GM21529 (cell line): ENCODE measurements at regions not wholly inside any gene's neighbourhood (a gene's known extent, or its start where the extent isn't known, plus 50 kb on each side); places are given as distances from the start of the nearest gene placed in this dataset.

Experiments used
- ATAC-seq: cut with Tn5 transposase; IDR thresholded peaks from one replicate; pipeline ENCODE4 v1.9.1; 2021; ENCODE audit not compliant: unreplicated experiment

- ATAC-seq, result no peak
Observed at GRCh38 chr5:30856242-30856641, 337.2 kb upstream of the CDH6 start.

- ATAC-seq, result no peak
Observed at GRCh38 chr5:30853158-30853557, 340.3 kb upstream of the CDH6 start.

- ATAC-seq, result no peak
Observed at GRCh38 chr5:30850866-30851265, 342.6 kb upstream of the CDH6 start.

GRCh38 chr5:30849931-30850710 is 343.4 kb upstream of the CDH6 start:
- ATAC-seq, result no peak

GRCh38 chr5:30846171-30846570 is 347.3 kb upstream of the CDH6 start:
- no peak for ATAC-seq

- ATAC-seq, result no peak
Observed at GRCh38 chr5:30845194-30845593, 348.3 kb upstream of the CDH6 start.

- no peak for ATAC-seq
Observed at GRCh38 chr5:30843541-30843940, 349.9 kb upstream of the CDH6 start.

GRCh38 chr5:30839956-30840355 is 353.5 kb upstream of the CDH6 start:
- no peak for ATAC-seq

GRCh38 chr5:30838936-30839496 is 354.5 kb upstream of the CDH6 start:
- no peak for ATAC-seq

GRCh38 chr5:30832519-30832918 is 361.0 kb upstream of the CDH6 start:
- no peak for ATAC-seq

GRCh38 chr5:30831605-30832004 is 361.9 kb upstream of the CDH6 start:
- no peak for ATAC-seq

GRCh38 chr5:30831123-30831522 is 362.4 kb upstream of the CDH6 start:
- ATAC-seq, result no peak

- ATAC-seq, result no peak
Observed at GRCh38 chr5:30811298-30811697, 382.2 kb upstream of the CDH6 start.

- no peak for ATAC-seq
Observed at GRCh38 chr5:30809933-30810332, 383.6 kb upstream of the CDH6 start.

GRCh38 chr5:30808996-30809395 is 384.5 kb upstream of the CDH6 start:
- no peak for ATAC-seq

GRCh38 chr5:30804739-30805505 is 388.6 kb upstream of the CDH6 start:
- no peak for ATAC-seq

- ATAC-seq, result no peak
Observed at GRCh38 chr5:30802961-30803705, 390.4 kb upstream of the CDH6 start.

- no peak for ATAC-seq
Observed at GRCh38 chr5:30781643-30782042, 411.8 kb upstream of the CDH6 start.

- ATAC-seq, result no peak
Observed at GRCh38 chr5:30768056-30768690, 425.3 kb upstream of the CDH6 start.

GRCh38 chr5:30765706-30766105 is 427.8 kb upstream of the CDH6 start:
- no peak for ATAC-seq

GRCh38 chr5:30765227-30765626 is 428.3 kb upstream of the CDH6 start:
- ATAC-seq, result no peak
